Neural cell (in vitro differentiated cells): ENCODE measurements at regions not wholly inside any gene's neighbourhood (a gene's known extent, or its start where the extent isn't known, plus 50 kb on each side); places are given as distances from the start of the nearest gene placed in this dataset.

Source experiments
- H2AFZ ChIP-seq: fragments of 200-600, 300-800 bp; sonication (generic), shearing (Covaris generic); 2 replicates; pipeline ENCODE4 v1.6.0; 2014; ENCODE audit warnings: low read depth, mild to moderate bottlenecking, antibody characterized with exemption, low read length, moderate library complexity
- H3F3A ChIP-seq: fragments of 200-600 bp; shearing (Covaris generic); 2 replicates; pipeline ENCODE4 v1.6.1; 2016; ENCODE audit warnings: mild to moderate bottlenecking, moderate library complexity, mixed read lengths, antibody characterized with exemption, low read length; ENCODE audit not compliant: insufficient read depth, poor library complexity, severe bottlenecking
- H3K27ac ChIP-seq: fragments of 200-600, 300-800 bp; sonication (generic), shearing (Covaris generic); 2 replicates; pipeline ENCODE4 v1.5.1; 2014; ENCODE audit warnings: mild to moderate bottlenecking, low read length, moderate library complexity
- H3K27me3 ChIP-seq: fragments of 300-800, 200-600 bp; sonication (generic), shearing (Covaris generic); 2 replicates; pipeline ENCODE4 v1.6.0; 2014; ENCODE audit warnings: mild to moderate bottlenecking, low read depth, low read length, moderate library complexity; ENCODE audit not compliant: insufficient read depth
- H3K36me3 ChIP-seq: fragments of 300-800, 200-600 bp; sonication (generic), shearing (Covaris generic); 2 replicates; pipeline ENCODE4 v1.5.1; 2014; ENCODE audit warnings: mild to moderate bottlenecking, antibody characterized with exemption, low read length, moderate library complexity; ENCODE audit not compliant: insufficient read depth
- H3K4me2 ChIP-seq: fragments of 300-800, 200-600 bp; sonication (generic), shearing (Covaris generic); 2 replicates; pipeline ENCODE4 v1.6.0; 2014; ENCODE audit warnings: mild to moderate bottlenecking, low read length
- H3K4me3 ChIP-seq: fragments of 300-800, 200-600 bp; sonication (generic), shearing (Covaris generic); 2 replicates; pipeline ENCODE4 v1.5.1; 2014; ENCODE audit warnings: mild to moderate bottlenecking, low read length, moderate library complexity
- H3K79me2 ChIP-seq: fragments of 200-600 bp; shearing (Covaris generic); replicated peaks from 2 replicates; pipeline ENCODE4 v1.6.0; 2014; ENCODE audit warnings: mild to moderate bottlenecking, low read length, moderate library complexity; ENCODE audit not compliant: insufficient read depth
- H3K9ac ChIP-seq: fragments of 300-800, 200-600 bp; sonication (generic), shearing (Covaris generic); 2 replicates; pipeline ENCODE4 v1.6.1; 2016; ENCODE audit warnings: mild to moderate bottlenecking, low read length, mixed read lengths
- H3K9me2 ChIP-seq: fragments of 200-600 bp; shearing (Covaris generic); 2 replicates; pipeline ENCODE4 v1.6.1; 2016; ENCODE audit warnings: mild to moderate bottlenecking, low read length, mixed read lengths; ENCODE audit not compliant: insufficient read depth
- H3K9me3 ChIP-seq: fragments of 200-600, 300-800 bp; sonication (generic), shearing (Covaris generic); 2 replicates; pipeline ENCODE4 v1.6.1; 2016; ENCODE audit warnings: mild to moderate bottlenecking, mixed run types, low read length, moderate library complexity, mixed read lengths
- H4K20me1 ChIP-seq: fragments of 200-600 bp; shearing (Covaris generic); 2 replicates; pipeline ENCODE4 v1.6.1; 2016; ENCODE audit warnings: mild to moderate bottlenecking, mixed run types; ENCODE audit not compliant: insufficient read depth
- EP300 ChIP-seq: fragments of 450-650 bp; conservative IDR thresholded peaks from 2 replicates; pipeline ENCODE4 v1.6.1; 2014; ENCODE audit warnings: antibody characterized with exemption, mild to moderate bottlenecking, moderate library complexity; ENCODE audit not compliant: poor library complexity, severe bottlenecking
- EZH2 ChIP-seq: fragments of 200-600, 300-800 bp; shearing (Covaris generic), sonication (generic); IDR thresholded peaks from 2 replicates; pipeline ENCODE4 v1.6.1; 2014; ENCODE audit warnings: antibody characterized with exemption, low read length, borderline replicate concordance, mild to moderate bottlenecking; ENCODE audit not compliant: insufficient read depth, poor library complexity, severe bottlenecking
- MXI1 ChIP-seq: fragments of 450-650 bp; conservative IDR thresholded peaks from 2 replicates; pipeline ENCODE4 v1.6.1; 2014; ENCODE audit warnings: antibody characterized with exemption, mild to moderate bottlenecking; ENCODE audit not compliant: poor library complexity, severe bottlenecking
- POLR2AphosphoS5 ChIP-seq: IDR thresholded peaks from 2 replicates; pipeline ENCODE4 v1.6.1; 2012
- RAD21 ChIP-seq: fragments of 450-650 bp; conservative IDR thresholded peaks from 2 replicates; pipeline ENCODE4 v1.6.1; 2014; ENCODE audit warnings: antibody characterized with exemption, mild to moderate bottlenecking, moderate library complexity
- SMC3 ChIP-seq: fragments of 450-650 bp; conservative IDR thresholded peaks from 2 replicates; pipeline ENCODE4 v1.6.1; 2014; ENCODE audit warnings: antibody characterized with exemption, mild to moderate bottlenecking, moderate library complexity; ENCODE audit not compliant: poor library complexity
- TAF1 ChIP-seq: IDR thresholded peaks from 2 replicates; pipeline ENCODE4 v1.6.1; 2012; ENCODE audit warnings: low read depth
- TF ChIP-seq, protein P1 (sequence below): fragments of 450-650 bp; IDR thresholded peaks from 2 replicates; pipeline ENCODE4 v1.5.1; 2014; ENCODE audit warnings: antibody characterized with exemption, mild to moderate bottlenecking, moderate library complexity; ENCODE audit not compliant: poor library complexity, severe bottlenecking
- TF ChIP-seq, protein P2 (sequence below): IDR thresholded peaks from 2 replicates; pipeline ENCODE4 v1.6.1; 2012; ENCODE audit warnings: borderline replicate concordance

DNA sequence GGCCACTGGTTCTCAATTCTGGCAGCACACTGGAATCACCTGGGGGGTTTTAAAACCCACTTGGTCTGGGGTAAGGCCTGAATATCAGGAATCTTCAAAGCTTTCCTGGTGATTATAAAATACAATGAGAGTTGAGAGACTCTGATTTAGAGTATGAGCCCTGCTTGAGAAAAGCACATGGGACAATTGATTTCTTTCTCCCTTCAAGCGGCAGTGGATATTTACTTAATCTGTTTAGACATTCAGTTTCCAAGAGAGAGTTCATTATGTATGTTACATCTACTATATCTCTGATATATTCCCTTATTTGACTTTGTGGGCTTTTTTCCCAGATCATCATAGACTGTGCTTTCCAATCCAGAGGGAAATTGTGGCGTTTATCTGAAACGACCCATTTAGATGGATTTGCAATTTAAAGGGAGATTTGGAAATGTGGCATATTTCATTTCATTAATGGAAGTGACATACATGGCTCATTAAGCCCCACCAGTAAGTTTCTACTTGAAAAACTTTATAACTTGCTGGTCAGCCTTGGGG, 171.2 kb upstream of the PFN2 start:
- no peak for TF ChIP-seq RAD21
- no peak for TF ChIP-seq EZH2
- TF ChIP-seq, protein P1, sequence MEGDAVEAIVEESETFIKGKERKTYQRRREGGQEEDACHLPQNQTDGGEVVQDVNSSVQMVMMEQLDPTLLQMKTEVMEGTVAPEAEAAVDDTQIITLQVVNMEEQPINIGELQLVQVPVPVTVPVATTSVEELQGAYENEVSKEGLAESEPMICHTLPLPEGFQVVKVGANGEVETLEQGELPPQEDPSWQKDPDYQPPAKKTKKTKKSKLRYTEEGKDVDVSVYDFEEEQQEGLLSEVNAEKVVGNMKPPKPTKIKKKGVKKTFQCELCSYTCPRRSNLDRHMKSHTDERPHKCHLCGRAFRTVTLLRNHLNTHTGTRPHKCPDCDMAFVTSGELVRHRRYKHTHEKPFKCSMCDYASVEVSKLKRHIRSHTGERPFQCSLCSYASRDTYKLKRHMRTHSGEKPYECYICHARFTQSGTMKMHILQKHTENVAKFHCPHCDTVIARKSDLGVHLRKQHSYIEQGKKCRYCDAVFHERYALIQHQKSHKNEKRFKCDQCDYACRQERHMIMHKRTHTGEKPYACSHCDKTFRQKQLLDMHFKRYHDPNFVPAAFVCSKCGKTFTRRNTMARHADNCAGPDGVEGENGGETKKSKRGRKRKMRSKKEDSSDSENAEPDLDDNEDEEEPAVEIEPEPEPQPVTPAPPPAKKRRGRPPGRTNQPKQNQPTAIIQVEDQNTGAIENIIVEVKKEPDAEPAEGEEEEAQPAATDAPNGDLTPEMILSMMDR, result no peak
- no peak for TF ChIP-seq MXI1
- TF ChIP-seq TAF1, result no peak
- TF ChIP-seq POLR2AphosphoS5, result no peak
- Histone ChIP-seq H3K36me3 (no peaks in the 10 kb centered on the region), H3K9ac (no peak overlapping the region), H3K79me2 (no peaks in the 10 kb centered on the region), H3F3A (no peaks in the 10 kb centered on the region), H3K4me2 (no peak overlapping the region), H3K9me2 (no peaks in the 10 kb centered on the region), H3K27ac (no peak overlapping the region), H4K20me1 (no peaks in the 10 kb centered on the region), H2AFZ (no peak overlapping the region), H3K4me3 (no peak overlapping the region), H3K27me3 (no peaks in the 10 kb centered on the region), H3K9me3 (no peaks in the 10 kb centered on the region)

DNA sequence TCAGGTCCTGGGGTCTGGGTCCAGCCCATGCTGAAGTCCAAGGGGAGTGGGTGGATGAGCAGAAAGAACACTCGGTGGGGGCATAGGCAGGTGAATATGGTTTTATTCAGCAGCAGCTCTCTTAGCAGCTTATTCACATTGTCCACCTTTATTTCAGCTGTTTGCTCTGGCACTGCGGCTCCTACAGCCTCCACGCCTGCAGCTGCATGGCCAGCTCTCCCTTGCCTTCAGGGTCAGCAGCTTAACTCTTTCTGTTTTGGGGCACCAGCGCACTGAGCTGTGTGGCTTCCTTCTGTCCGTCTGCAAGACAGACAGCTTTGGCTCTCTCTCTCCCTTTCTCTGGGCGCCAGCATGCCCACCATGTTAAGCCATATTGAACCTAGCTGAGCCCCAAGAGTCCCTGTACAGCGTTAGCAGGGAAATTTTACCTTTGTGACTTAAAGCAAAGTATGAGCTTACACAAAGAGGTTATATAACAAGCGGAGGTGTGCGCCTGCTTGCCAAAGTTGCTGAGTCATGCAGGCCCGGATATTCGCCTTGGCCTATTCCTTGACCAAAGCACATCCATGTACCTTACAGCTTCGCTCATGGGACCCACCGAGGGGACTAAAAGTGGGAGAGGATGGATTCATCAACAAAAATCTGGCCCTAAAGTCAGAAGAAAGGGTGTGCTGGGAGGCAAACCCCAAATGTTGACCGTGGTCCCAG, 170.1 kb upstream of the PFN2 start:
- Histone ChIP-seq H3K9me3 (no peaks in the 10 kb centered on the region), H3K4me3 (no peak overlapping the region), H3K79me2 (no peaks in the 10 kb centered on the region), H2AFZ (no peak overlapping the region), H3K27me3 (no peaks in the 10 kb centered on the region), H3K9ac (no peak overlapping the region), H3K9me2 (no peaks in the 10 kb centered on the region), H4K20me1 (no peaks in the 10 kb centered on the region), H3K36me3 (no peaks in the 10 kb centered on the region), H3K4me2 (no peak overlapping the region), H3F3A (no peaks in the 10 kb centered on the region), H3K27ac (no peak overlapping the region)
- TF ChIP-seq RAD21, result no peak
- TF ChIP-seq EZH2, result no peak
- TF ChIP-seq SMC3, result no peak
- TF ChIP-seq POLR2AphosphoS5, result no peak
- TF ChIP-seq MXI1, result no peak
- no peak for TF ChIP-seq EP300
- TF ChIP-seq, protein P2, sequence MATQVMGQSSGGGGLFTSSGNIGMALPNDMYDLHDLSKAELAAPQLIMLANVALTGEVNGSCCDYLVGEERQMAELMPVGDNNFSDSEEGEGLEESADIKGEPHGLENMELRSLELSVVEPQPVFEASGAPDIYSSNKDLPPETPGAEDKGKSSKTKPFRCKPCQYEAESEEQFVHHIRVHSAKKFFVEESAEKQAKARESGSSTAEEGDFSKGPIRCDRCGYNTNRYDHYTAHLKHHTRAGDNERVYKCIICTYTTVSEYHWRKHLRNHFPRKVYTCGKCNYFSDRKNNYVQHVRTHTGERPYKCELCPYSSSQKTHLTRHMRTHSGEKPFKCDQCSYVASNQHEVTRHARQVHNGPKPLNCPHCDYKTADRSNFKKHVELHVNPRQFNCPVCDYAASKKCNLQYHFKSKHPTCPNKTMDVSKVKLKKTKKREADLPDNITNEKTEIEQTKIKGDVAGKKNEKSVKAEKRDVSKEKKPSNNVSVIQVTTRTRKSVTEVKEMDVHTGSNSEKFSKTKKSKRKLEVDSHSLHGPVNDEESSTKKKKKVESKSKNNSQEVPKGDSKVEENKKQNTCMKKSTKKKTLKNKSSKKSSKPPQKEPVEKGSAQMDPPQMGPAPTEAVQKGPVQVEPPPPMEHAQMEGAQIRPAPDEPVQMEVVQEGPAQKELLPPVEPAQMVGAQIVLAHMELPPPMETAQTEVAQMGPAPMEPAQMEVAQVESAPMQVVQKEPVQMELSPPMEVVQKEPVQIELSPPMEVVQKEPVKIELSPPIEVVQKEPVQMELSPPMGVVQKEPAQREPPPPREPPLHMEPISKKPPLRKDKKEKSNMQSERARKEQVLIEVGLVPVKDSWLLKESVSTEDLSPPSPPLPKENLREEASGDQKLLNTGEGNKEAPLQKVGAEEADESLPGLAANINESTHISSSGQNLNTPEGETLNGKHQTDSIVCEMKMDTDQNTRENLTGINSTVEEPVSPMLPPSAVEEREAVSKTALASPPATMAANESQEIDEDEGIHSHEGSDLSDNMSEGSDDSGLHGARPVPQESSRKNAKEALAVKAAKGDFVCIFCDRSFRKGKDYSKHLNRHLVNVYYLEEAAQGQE, result no peak
- TF ChIP-seq, protein P1, result no peak
- TF ChIP-seq TAF1, result no peak
